Renal pelvis (tissue), 1 donor: ENCODE measurements at regions not wholly inside any gene's neighbourhood (a gene's known extent, or its start where the extent isn't known, plus 50 kb on each side); places are given as distances from the start of the nearest gene placed in this dataset.
"Not testable (repeated sequence)": the region's sequence is repeated elsewhere in the genome, so short reads cannot be mapped to it uniquely, and the experiment has no call there.

ENCODE experiments used
- DNase-seq: peaks from one replicate; pipeline ENCODE4 v3.0.0-alpha.2; 2013

- DNase-seq, result no peak
Observed at GRCh38 chr12:131455581-131456110, 255.2 kb upstream of the SFSWAP start.

DNA sequence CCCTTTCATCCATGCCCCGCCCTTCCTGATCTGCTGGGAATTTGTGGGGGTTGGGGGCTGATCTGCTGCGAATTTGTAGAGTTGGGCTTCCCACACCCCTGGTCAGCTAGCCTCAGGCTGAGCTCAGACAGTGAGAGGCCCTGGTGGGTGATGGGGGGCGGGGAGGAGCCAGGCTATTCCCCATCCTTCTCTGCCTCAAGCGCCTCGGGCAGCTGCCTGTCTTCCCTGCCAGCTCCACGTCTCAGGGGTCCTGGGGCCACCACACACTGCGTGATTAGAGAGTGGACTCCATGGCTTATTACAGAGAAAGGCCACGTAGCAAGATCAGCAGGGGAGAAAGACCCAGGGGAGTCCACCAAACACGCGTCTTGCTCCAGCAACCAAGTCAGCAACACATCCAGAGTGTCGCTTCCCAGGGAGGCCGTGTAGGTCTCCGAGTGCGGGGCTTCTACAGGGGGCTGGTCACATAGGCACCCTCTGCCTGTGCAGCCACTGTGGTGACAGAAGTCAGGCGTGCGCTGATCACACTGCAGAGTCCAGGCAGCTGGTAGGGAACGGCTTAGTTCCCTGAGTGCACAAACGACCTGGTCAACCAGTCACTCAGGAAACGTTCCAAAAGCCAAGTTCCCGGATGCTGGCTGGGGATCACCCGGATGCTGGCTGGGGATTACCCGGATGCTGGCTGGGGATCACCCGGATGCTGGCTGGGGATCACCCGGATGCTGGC lies 254.4 kb upstream of the SFSWAP start:
- DNase-seq, result no peak

DNA sequence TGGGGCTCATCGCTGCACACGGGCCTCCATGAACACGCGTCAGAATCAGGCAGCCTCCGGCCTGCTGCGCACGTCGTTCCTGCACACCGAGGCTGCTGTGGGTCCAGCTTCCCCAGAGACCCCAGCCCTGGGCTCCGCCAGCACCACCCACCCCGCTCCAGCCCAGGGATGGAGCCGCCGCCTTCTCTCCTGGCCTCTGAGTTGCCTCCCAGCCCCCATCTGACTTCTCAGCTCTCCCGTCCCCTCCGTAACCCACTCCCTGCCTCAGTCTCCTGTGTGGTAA lies 253.9 kb upstream of the SFSWAP start:
- no peak for DNase-seq

DNA sequence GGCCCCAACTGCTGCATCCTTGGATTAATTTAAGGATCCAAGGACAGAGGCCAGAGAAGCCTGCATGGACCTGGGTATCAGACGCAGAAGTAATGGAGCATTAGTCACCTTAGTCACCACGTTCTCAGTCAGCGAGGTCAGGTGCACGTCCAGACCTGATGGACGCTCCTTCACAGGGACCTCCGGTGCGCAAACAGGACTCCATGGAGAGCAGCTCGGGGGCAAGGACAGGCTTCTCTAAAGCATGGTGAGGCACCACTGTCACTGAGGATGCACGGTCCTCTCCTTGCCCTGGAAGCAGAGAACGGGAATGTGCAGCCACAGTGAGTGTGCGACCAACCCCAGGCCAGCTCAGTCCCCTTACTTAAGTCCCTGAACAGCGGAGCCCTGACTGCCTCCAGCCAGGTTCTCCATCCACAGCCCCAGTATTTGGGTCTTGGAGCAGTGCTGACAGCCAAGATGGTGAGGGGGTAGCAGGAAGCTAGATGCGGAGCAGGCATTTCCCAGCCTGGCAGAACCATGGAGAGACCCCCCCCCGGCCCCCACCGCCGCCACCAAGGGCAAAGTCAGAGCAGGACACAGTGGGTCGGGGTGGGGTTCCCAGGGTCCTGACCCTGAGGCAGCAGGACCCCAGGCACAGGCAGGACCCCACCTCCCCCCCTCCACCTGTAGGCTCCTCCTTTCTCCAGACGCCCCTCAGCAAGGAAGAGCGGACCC lies 253.4 kb upstream of the SFSWAP start:
- DNase-seq, result no peak

DNA sequence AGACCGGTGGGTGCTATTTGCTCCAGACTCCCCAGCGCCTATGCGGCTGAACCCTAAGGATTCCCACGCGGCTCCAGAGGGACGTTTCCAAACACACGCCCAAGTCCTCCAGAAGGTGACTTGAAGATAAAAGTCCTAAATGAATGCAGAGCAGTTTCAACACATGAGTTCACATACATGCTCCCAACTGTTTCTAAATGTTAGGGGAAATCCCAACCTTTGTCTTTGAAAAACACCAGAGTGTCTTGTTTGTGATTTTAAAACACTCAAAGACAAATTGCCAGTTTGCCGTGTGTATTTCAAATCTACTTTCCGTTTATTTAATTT lies 252.9 kb upstream of the SFSWAP start:
- DNase-seq, result no peak

GRCh38 chr12:131458931-131459772 lies 251.7 kb upstream of the SFSWAP start:
- DNase-seq, result no peak

- DNase-seq, result no peak
Observed at GRCh38 chr12:131459773-131460365, 251.0 kb upstream of the SFSWAP start.

DNA sequence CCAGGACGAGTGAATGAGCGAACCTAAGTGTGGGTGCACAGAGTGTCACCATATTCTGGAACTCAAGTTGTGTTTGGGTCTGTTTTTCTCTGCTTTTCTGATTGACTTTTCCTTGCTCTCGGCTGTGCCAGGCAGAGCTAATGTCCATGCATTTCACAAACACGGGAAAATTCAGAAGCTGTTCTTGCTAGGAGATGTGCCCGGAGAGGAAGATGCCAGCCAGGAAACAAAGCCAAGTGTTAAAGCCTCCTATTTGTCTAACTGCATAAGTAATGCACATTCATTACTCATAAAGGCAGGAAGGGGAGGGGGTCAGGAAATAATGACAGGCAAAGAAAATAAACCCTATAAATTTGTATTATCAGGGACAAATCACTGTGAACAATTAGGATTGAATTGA lies 250.4 kb upstream of the SFSWAP start:
- DNase-seq, result no peak

DNA sequence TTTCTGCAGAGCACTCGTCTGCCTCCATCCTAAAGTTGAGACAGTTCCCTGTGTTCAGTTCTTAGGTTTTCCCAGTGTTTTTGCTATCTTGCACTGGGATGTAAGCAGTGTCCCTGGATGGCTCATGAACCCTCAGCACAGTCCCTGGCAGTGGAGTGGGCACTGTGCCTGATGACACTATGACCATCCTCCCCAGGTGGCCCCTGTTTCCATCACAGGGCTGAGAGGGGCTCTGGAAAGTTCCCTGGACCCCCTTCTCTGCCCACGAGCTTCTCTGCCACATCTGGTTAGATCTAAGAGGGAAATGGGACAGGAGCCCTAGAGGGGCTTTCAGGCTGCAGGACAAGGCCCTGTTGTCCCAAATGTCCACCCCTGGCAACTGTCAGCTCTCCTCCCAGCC lies 249.8 kb upstream of the SFSWAP start:
- no peak for DNase-seq

DNA sequence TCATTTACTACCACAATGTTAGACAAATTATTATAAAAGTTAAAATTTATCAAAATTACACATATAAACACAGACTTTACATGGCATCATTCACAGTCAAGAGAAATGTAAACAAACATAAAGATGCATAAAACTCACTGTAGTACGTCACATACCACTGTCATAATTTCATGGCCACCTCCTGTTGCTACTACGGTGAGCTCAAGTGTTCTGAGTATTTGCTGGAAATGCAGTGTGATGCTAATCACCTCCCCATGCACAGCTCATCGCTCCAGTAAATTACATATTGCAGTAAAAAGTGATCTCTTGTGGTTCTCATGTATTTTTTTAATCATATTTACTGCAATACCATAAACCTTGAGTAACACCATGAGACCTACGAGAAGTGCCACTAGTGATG lies 247.7 kb upstream of the SFSWAP start:
- DNase-seq, result no peak

DNA sequence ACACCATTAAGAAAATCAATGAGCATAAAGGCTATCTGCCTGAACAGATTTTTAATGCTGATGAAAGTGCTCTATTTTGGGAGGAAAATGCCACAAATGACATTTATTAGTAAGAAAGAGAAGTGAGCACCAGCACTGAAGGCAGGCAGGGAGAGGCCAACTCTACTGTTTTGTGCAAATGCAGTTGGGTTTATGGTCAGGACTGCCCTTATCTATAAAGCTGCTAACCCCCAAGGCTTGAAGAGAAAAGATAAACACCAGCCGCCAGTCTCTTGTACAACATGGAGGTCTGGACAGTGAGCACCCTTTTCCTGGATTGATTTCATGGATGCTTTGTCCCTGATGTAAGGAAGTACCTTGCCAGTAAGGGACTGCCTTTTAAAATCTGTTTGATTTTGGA lies 246.8 kb upstream of the SFSWAP start:
- DNase-seq, result no peak

DNA sequence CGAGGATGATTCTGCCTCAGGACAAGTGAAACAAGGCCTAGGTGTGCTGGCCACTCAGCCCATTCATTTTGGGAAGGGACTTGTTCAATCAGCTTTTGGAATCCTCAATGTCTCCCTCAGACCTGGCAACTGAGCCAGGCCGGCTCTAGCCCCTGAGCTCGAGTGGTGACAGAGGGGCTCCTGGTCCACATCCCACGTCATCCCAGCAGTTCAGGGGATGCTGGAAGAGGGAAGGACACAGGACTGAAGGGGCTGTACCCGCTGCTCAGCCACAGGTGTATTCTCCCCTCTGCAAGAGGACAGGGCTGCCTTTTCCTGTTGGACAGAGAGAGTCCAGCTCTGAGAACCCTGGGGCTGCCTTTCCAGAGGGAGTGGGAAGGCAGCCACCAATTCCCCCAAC lies 244.6 kb upstream of the SFSWAP start:
- no peak for DNase-seq

DNA sequence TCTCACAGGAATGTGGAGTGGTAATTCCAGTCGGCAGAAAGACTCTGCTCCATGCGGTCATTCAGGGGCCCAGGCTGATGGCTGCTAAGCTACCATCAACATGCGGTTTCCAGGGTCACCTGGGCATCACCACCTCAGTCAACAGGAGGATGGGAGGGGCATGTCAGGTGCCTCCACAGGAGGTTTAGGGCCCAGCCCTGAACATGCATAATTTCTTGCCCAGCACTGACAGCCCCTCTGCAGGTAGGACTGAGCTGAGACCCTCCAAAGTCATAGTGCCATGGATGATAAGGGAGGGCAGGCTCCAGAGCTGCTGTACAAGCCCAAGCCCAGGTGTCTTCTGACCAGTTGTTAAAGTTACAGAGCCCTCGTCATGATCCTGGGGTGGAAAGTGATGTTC lies 244.0 kb upstream of the SFSWAP start:
- no peak for DNase-seq

GRCh38 chr12:131468206-131468605 lies 242.7 kb upstream of the SFSWAP start:
- no peak for DNase-seq

DNA sequence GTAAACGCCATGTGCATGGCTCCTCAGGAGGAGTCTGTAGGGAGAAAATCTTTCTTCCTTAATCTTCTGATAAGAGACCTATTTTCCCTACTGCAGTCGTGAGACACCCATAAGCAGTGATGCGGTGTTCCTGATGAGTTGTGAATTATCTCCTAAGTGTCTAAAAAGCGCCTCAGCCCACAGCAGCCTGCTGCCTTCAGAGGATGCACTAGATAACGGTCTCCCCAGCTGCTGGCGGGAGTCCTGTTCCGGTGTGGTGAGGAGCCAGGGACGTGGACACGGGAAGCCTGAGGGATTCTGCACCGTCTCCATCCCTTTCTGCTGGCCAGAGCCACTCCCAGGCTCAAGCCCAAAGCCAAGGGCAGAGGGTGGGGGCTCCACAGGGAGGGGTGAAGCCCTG lies 240.9 kb upstream of the SFSWAP start:
- not testable (repeated sequence) for DNase-seq

- no peak for DNase-seq
Observed at GRCh38 chr12:131471271-131471905, 239.5 kb upstream of the SFSWAP start.

DNA sequence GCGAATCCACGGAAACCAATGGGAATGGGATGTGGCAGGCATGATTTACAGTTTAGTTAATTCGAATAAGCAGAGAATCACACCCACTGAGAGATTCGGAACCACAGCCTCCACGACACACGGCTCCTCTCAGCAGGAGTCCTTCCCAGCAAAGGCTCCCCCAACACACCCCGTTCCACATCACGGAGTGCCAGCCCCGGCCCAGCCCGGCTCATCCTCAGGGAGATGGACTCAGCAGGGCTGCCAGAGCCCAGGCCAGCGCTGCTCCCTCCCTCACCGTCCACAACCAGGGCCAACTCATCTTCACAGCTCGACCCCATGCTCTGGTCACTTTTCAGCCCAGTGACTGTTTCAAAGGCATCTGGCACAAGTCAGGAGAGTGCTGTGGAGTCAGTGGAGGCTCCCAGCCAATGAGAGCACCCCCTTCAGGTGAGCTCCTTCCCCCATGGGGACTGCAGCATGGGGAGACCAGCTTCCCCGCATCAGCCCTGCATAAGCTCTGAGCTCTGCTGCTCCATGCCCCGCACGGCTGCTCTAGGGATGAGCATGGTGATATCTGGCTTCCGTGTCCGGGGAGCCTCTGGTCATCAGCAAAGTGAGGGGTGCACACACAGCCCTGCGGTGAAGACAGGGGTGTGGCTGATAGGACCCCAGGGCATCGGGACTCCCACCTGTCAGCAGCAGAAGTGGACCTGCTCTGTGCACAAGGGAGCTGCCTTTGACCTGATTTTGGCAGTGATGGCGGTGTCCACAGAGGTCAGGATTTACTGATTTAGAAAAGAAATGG lies 238.8 kb upstream of the SFSWAP start:
- no peak for DNase-seq

- no peak for DNase-seq
Observed at GRCh38 chr12:131473261-131473660, 237.6 kb upstream of the SFSWAP start.

DNA sequence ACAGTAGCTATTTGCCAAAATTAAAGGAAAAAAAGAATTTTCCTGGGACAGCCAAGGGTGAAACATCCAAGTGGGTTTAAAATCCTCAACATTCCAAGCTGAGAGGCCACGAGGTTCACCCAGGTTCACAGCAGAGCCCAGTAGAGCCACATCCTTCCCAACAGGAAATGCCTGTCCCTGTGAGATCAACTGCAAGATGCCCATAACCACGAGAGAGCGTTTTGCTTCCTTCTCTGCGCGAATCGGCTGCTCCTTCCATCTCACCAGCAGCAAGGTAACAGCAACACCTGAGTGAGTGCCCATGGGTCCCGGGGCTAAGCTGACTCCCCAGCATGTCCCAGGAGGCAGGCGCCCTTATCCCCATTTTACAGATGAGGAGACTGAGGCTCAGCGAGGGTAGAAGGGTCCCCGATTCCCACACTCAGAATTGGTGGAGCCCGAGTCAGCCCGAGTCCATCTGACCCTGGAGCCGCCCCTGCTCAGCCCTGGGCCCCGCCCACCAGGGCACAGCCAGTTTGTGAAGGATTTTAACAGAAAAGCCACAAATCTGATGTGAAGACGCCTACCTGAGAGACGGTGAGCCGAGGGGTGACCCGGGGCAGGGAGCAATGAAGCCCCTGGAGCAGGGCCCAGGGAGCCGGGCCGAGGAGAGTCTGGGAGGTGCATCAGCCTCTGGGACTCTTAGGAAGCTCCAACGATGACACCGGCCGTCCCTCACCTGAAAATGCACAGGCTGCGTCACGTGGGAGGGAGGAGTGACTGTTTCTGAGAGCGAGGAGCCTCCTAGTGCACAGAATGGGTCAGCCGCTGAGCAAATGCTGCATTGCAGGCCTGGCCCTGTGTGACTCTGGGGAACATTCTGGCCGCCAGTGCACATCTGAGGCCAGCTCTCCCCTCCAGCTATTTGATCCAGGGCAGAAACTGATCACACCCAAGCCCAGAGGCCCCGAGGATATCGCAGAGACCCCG lies 236.9 kb upstream of the SFSWAP start:
- no peak for DNase-seq

- DNase-seq, result not testable (repeated sequence)
Observed at GRCh38 chr12:131475012-131475411, 235.9 kb upstream of the SFSWAP start.
